Ishikawa (cell line): ENCODE measurements at regions not wholly inside any gene's neighbourhood (a gene's known extent, or its start where the extent isn't known, plus 50 kb on each side); places are given as distances from the start of the nearest gene placed in this dataset.

ENCODE experiments used
- EP300 ChIP-seq: IDR thresholded peaks from 2 replicates; pipeline ENCODE4 v1.6.1; 2012; ENCODE audit warnings: borderline replicate concordance
- TAF1 ChIP-seq: IDR thresholded peaks from 2 replicates; pipeline ENCODE4 v1.6.1; 2012; ENCODE audit warnings: low read depth, mild to moderate bottlenecking
- TEAD4 ChIP-seq: IDR thresholded peaks from 2 replicates; pipeline ENCODE4 v1.6.1; 2012
- TF ChIP-seq, protein P1 (sequence below): IDR thresholded peaks from 2 replicates; pipeline ENCODE4 v1.6.1; 2012

DNA sequence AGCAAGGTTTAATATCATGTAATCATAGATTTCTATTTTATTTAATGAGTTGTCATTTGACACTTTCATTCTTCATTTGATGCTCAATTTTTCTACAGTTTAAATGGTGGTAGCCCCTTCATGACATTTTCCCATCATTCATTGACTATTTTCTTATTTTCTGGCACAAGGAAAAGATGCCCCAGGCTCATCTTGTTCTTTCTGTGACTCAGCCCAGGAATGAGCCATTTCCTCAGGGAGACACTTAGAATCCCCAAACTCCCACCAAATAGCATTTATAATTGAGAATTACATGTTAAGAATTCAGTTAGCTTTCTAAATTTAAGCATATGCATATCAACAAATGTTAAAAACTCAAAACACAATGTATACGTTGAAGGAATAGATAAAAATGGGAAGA lies 222.3 kb downstream of the KIF20B start:
- TF ChIP-seq, protein P1, sequence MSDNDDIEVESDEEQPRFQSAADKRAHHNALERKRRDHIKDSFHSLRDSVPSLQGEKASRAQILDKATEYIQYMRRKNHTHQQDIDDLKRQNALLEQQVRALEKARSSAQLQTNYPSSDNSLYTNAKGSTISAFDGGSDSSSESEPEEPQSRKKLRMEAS = no peak
- TF ChIP-seq TAF1 (no peak), EP300 (no peak), TEAD4 (no peak)
